ENCODE measurements at regions not wholly inside any gene's neighbourhood (a gene's known extent, or its start where the extent isn't known, plus 50 kb on each side); places are given as distances from the start of the nearest gene placed in this dataset.

- TF ChIP-seq CTCF (IDR thresholded peaks at IDR 0.05) (no peak), POLR2A (IDR thresholded peaks at IDR 0.05) (no peak), POLR2AphosphoS5 (IDR thresholded peaks at IDR 0.05) (no peak), EP300 (IDR thresholded peaks at IDR 0.05) (no peak)
Measured at GRCh38 chr18:2009942-2010697, 561.2 kb downstream of the METTL4 start.

Measured in stomach (tissue), 4 donors.